ENCODE measurements at regions not wholly inside any gene's neighbourhood (a gene's known extent, or its start where the extent isn't known, plus 50 kb on each side); places are given as distances from the start of the nearest gene placed in this dataset.
"Not testable (repeated sequence)": the region's sequence is repeated elsewhere in the genome, so short reads cannot be mapped to it uniquely, and the experiment has no call there.

DNA sequence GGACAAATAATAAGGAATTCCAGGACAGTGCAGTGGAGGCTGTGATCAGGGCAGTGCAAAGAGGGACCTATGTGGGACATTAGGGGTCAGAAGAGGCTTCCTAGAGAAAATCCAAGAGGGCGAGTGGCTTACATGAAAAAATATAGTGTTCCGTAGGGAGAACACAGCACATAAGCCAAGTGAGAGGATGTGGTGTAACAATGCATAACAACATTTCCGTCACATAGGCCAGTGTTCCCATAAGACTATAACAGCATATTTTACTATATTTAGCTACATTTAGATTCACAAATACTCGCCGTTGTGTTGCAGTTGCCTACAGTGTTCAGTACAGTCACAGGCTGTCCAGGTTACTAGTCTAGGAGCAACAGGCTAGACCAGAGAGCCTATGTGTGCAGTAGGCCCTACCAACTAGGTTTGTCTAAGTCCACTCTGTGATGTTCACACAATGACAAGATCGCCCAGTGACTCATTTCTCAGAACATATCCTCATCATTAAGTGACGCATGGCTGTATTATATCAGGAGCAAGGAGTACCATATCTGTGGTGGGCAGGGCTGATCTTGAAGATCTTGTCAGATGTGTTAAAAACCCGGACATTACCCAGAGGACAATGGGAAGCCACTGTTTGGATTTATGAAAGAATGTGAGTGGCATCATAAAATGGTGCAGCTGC, 74.0 kb upstream of the TBL1X start:
- no peak for DNase-seq (ENCODE audit: extremely low spot score)
- ChIA-PET POLR2A (no interaction called here), CTCF (no interaction called here)
- TF ChIP-seq, protein P1, sequence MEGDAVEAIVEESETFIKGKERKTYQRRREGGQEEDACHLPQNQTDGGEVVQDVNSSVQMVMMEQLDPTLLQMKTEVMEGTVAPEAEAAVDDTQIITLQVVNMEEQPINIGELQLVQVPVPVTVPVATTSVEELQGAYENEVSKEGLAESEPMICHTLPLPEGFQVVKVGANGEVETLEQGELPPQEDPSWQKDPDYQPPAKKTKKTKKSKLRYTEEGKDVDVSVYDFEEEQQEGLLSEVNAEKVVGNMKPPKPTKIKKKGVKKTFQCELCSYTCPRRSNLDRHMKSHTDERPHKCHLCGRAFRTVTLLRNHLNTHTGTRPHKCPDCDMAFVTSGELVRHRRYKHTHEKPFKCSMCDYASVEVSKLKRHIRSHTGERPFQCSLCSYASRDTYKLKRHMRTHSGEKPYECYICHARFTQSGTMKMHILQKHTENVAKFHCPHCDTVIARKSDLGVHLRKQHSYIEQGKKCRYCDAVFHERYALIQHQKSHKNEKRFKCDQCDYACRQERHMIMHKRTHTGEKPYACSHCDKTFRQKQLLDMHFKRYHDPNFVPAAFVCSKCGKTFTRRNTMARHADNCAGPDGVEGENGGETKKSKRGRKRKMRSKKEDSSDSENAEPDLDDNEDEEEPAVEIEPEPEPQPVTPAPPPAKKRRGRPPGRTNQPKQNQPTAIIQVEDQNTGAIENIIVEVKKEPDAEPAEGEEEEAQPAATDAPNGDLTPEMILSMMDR (IDR thresholded peaks at IDR 0.05; ENCODE audit: control extremely low read depth, extremely low read depth, low read depth, missing control alignments), result no peak

DNA sequence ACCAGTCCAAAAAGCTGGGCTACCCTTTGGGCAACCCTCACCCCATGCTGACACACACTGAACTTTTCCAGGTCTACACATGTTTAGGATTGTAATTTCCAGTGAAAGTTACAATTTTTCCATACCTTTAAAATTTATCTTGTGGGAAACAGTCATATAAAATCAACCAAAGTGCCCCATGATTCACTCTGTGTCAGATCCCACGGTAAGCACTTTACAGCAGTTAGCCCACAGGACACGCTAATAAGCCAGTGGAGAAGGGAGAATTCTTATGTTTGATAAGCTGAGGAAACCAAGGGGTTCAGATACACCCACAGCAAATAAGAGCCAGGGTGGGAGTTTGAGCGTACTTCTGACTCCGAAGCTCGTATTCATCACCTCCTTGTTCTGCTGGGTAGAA, 72.4 kb upstream of the TBL1X start:
- POLR2A ChIA-PET, result no interaction called here
- CTCF ChIA-PET, result no interaction called here
- TF ChIP-seq, protein P1 (IDR thresholded peaks at IDR 0.05; ENCODE audit: control extremely low read depth, extremely low read depth, low read depth, missing control alignments), result no peak
- DNase-seq (ENCODE audit: extremely low spot score), result no peak

DNA sequence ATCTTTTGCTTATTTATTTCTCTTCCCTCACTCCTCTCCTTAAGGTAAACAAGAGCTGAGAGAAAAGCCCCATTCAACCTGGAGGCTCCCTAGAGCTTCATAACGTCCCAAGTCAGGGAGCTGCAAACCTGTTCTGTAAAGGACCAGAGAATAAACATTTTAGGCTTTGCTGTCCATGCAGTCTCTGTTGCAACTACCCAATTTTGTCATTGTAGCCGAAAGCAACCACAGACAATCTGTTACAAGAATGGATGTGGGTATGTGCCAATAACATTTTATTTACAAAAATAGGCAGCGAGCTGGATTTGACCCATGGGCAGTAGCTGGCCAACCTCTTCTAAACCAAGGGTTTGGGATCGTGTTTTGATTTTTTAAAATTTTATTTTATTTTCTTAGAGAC, 71.3 kb upstream of the TBL1X start:
- ChIA-PET CTCF (no interaction called here), POLR2A (no interaction called here)
- TF ChIP-seq, protein P1 (IDR thresholded peaks at IDR 0.05; ENCODE audit: control extremely low read depth, extremely low read depth, low read depth, missing control alignments), result no peak
- no peak for DNase-seq (ENCODE audit: extremely low spot score)

DNA sequence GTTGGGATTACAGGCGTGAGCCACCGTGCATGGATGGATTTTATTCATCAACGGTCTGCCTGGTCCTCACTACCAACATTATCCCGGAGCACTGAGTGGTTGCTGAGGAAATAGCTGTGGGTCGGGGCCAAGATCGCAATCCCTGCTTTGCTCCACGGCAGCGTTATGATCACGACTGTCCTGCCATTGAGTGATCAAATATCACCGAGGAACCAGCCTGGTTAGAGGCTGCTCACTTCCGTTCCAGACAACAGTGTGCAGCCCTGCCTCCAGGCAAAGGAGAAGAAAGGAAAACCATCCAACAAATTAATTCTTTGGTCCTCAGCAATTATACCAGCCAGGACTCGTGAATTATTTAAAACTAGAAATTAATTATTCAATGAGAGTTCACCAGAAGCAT, 70.6 kb upstream of the TBL1X start:
- POLR2A ChIA-PET, result no interaction called here
- TF ChIP-seq, protein P1 (IDR thresholded peaks at IDR 0.05; ENCODE audit: control extremely low read depth, extremely low read depth, low read depth, missing control alignments), result no peak
- DNase-seq (ENCODE audit: extremely low spot score), result no peak
- CTCF ChIA-PET, result no interaction called here

DNA sequence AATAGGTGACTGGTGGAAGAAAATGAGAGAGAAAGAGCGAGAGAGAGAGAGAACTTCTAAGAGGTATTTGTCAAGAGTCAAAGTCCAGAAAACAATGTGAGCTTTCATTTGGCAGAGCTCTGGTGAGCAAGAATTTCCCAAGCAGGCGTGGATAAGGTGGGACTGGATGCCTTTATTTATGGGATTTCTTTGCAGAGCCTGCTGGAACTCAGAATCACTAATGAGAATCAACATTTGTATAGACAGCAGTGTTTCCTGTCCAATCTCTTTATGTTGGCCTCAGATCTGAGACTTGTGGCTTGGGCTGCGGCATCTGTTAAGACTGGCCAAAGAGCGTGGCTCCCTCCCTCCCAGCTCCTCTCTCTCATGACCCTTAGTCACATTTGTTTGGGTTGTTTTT, 67.9 kb upstream of the TBL1X start:
- POLR2A ChIA-PET, result no interaction called here

DNA sequence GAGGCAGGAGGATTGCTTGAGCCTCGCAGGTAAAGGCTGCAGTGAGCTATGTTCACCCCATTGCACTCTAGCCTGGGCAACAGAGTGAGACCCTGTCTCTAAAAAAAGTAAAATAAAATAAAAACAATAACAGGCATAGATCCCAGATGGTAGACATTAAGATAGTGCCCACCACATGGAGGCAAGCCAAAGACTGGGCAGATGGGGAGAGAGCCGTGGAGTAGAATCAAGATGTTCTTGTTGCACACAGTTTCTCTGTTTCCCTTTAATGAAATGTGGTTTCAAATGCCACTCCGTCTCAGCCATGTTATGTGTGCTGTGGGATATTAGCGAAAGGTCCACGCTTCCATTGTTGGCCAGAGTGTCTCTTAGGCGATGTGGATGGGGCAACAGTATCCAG, 63.8 kb upstream of the TBL1X start:
- DNase-seq (ENCODE audit: extremely low spot score), result no peak
- ChIA-PET POLR2A (no interaction called here), CTCF (no interaction called here)
- TF ChIP-seq, protein P1 (IDR thresholded peaks at IDR 0.05; ENCODE audit: control extremely low read depth, extremely low read depth, low read depth, missing control alignments), result no peak

More for the DNA sequence above, 67.9 kb upstream of the TBL1X start:
- DNase-seq (ENCODE audit: extremely low spot score), result no peak
- TF ChIP-seq, protein P1 (IDR thresholded peaks at IDR 0.05; ENCODE audit: control extremely low read depth, extremely low read depth, low read depth, missing control alignments), result no peak
- CTCF ChIA-PET, result no interaction called here

DNA sequence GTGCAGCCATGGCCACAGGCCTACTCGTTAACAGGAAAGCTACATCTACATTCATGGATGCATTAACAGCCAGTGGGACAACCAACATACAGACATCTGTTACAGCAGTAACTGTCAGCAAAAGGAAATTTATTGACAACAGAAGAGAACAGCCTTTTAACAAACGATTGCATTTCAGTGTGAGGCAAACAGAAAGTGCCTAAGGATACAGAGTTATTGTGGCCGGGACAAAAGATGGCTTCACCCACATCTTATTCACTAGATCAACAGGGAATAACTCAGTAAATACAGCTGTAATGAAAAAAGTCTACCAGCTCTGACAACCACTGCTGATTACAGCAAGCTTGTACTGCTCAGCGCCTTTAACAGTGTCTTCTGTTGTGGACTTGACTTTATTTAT, 61.5 kb upstream of the TBL1X start:
- DNase-seq (ENCODE audit: extremely low spot score), result no peak
- TF ChIP-seq, protein P1 (IDR thresholded peaks at IDR 0.05; ENCODE audit: control extremely low read depth, extremely low read depth, low read depth, missing control alignments), result no peak
- POLR2A ChIA-PET, result no interaction called here
- CTCF ChIA-PET, result no interaction called here

DNA sequence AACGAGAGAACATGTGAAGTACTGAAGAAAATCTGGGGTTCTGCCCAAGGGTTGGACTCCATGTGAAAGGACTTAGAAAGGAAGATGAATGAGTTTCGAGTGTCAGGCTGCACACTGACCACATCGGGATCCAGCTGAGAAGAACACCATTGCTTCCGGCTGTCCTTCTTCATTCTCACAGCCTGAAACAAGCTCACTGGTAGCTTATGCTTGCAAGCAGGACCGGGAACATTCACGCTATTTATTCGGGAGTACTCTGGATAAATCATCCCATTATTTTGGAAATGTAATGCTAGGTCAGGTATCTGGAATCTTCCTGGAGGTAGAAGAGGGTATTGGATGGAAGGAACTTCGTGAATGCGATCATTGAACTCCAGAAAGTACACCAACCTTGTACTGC, 59.2 kb upstream of the TBL1X start:
- ChIA-PET POLR2A (interaction anchor here (0.6 kb wide), 1 partner anchor 179 kb away, joined by 4 read pairs; no protein-coding TSS in a partner anchor), CTCF (interaction anchor here (0.7 kb wide), 1 partner anchor 20 kb away, joined by 3 read pairs; no protein-coding TSS in a partner anchor)
- not testable (repeated sequence) for DNase-seq (ENCODE audit: extremely low spot score)

DNA sequence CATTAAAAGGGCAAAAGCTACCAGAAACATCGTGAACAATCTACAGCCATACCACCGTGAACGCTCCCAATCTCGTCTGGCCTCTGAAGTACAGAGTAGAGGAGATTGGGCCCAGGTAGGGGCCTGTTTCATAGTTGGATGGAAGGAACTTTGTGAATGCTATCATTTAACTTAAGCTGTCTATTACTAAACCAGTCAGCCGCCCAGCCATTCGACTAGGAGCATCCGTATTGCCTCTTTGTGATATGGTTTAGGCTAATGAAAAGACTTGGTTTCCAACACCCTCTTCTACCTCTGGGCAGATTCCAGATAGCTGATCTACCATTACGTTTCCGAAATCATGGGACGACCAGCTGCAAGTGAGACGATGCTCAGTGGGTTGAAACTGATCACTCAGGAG, 54.0 kb upstream of the TBL1X start:
- DNase-seq (ENCODE audit: extremely low spot score); CTCF ChIA-PET; POLR2A ChIA-PET: not testable (repeated sequence)

DNA sequence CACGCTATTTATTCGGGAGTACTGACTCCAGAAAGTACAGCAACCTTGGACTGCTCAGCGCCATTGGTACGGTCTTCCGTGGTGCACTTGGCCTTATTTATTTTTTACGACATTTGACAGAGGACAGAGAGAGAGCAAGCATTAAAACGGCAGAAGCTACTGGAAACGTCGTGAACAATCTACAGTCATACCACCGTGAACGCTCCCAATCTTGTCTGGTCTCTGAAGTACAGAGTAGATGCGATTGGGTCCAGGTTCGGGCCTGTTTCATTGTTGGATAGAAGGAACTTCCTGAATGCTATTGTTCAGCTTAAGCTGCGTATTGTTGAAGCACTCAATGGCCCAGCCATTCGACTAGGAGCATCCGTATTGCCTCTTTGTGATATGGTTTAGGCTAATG, 53.2 kb upstream of the TBL1X start:
- CTCF ChIA-PET; DNase-seq (ENCODE audit: extremely low spot score); POLR2A ChIA-PET: not testable (repeated sequence)

Data from GM10248 (cell line).